Stimulated activated CD4-positive, alpha-beta T cell treated with anti-CD3 and anti-CD28 coated beads, Interleukin-1b, Interleukin-23, amount 100 ng/mL, for 48 hours (primary cell): ENCODE measurements at regions not wholly inside any gene's neighbourhood (a gene's known extent, or its start where the extent isn't known, plus 50 kb on each side); places are given as distances from the start of the nearest gene placed in this dataset.
A peak's percentile ranks its signal among the peaks of the same experiment; 100 is the strongest.

Experiments
- DNase-seq: peaks from one replicate; pipeline ENCODE4 v3.0.0-alpha.2; 2020

- no peak for DNase-seq
These were observed 325.3 kb downstream of the PRL start for GRCh38 chr6:21971541-21971940.

GRCh38 chr6:21972516-21972915 lies 324.3 kb downstream of the PRL start:
- DNase-seq = no peak

GRCh38 chr6:21977346-21977745 lies 319.5 kb downstream of the PRL start:
- DNase-seq = no peak

GRCh38 chr6:21981235-21981833 lies 315.5 kb downstream of the PRL start:
- no peak for DNase-seq

GRCh38 chr6:21984135-21984534 lies 312.7 kb downstream of the PRL start:
- DNase-seq = no peak

GRCh38 chr6:21984561-21984960 lies 312.3 kb downstream of the PRL start:
- DNase-seq = no peak

- DNase-seq = no peak
These were observed 310.9 kb downstream of the PRL start for GRCh38 chr6:21985904-21986303.

- DNase-seq = no peak
These were observed 310.1 kb downstream of the PRL start for GRCh38 chr6:21986703-21987102.

- peak; percentile 2 for DNase-seq
These were observed 309.3 kb downstream of the PRL start for GRCh38 chr6:21987501-21987957.

GRCh38 chr6:21990577-21990976 lies 306.3 kb downstream of the PRL start:
- no peak for DNase-seq

GRCh38 chr6:21992178-21992967 lies 304.5 kb downstream of the PRL start:
- DNase-seq = peak; percentile 19

GRCh38 chr6:21993841-21994240 lies 303.0 kb downstream of the PRL start:
- DNase-seq = no peak

GRCh38 chr6:21994821-21995220 lies 302.0 kb downstream of the PRL start:
- DNase-seq = no peak

- DNase-seq = no peak
These were observed 301.5 kb downstream of the PRL start for GRCh38 chr6:21995318-21995717.

GRCh38 chr6:21996425-21997118 lies 300.3 kb downstream of the PRL start:
- DNase-seq = no peak

GRCh38 chr6:21997119-21998037 lies 299.5 kb downstream of the PRL start:
- DNase-seq = no peak

- DNase-seq = no peak
These were observed 298.3 kb downstream of the PRL start for GRCh38 chr6:21998582-21998981.

- DNase-seq = no peak
These were observed 297.8 kb downstream of the PRL start for GRCh38 chr6:21999012-21999528.

- no peak for DNase-seq
These were observed 297.1 kb downstream of the PRL start for GRCh38 chr6:21999741-22000140.

- no peak for DNase-seq
These were observed 295.3 kb downstream of the PRL start for GRCh38 chr6:22001396-22002027.

GRCh38 chr6:22003287-22003686 lies 293.5 kb downstream of the PRL start:
- DNase-seq = no peak

GRCh38 chr6:22006795-22007194 lies 290.0 kb downstream of the PRL start:
- DNase-seq = no peak
